Neural cell (in vitro differentiated cells): ENCODE measurements at regions not wholly inside any gene's neighbourhood (a gene's known extent, or its start where the extent isn't known, plus 50 kb on each side); places are given as distances from the start of the nearest gene placed in this dataset.
A peak's percentile ranks its signal among the peaks of the same experiment; 100 is the strongest.

Experiments used
- H2AFZ ChIP-seq: fragments of 200-600, 300-800 bp; sonication (generic), shearing (Covaris generic); 2 replicates; pipeline ENCODE4 v1.6.0; 2014; ENCODE audit warnings: low read depth, mild to moderate bottlenecking, antibody characterized with exemption, low read length, moderate library complexity
- H3F3A ChIP-seq: fragments of 200-600 bp; shearing (Covaris generic); 2 replicates; pipeline ENCODE4 v1.6.1; 2016; ENCODE audit warnings: mild to moderate bottlenecking, moderate library complexity, mixed read lengths, antibody characterized with exemption, low read length; ENCODE audit not compliant: insufficient read depth, poor library complexity, severe bottlenecking
- H3K27ac ChIP-seq: fragments of 200-600, 300-800 bp; sonication (generic), shearing (Covaris generic); 2 replicates; pipeline ENCODE4 v1.5.1; 2014; ENCODE audit warnings: mild to moderate bottlenecking, low read length, moderate library complexity
- H3K27me3 ChIP-seq: fragments of 300-800, 200-600 bp; sonication (generic), shearing (Covaris generic); 2 replicates; pipeline ENCODE4 v1.6.0; 2014; ENCODE audit warnings: mild to moderate bottlenecking, low read depth, low read length, moderate library complexity; ENCODE audit not compliant: insufficient read depth
- H3K36me3 ChIP-seq: fragments of 300-800, 200-600 bp; sonication (generic), shearing (Covaris generic); 2 replicates; pipeline ENCODE4 v1.5.1; 2014; ENCODE audit warnings: mild to moderate bottlenecking, antibody characterized with exemption, low read length, moderate library complexity; ENCODE audit not compliant: insufficient read depth
- H3K4me2 ChIP-seq: fragments of 300-800, 200-600 bp; sonication (generic), shearing (Covaris generic); 2 replicates; pipeline ENCODE4 v1.6.0; 2014; ENCODE audit warnings: mild to moderate bottlenecking, low read length
- H3K4me3 ChIP-seq: fragments of 300-800, 200-600 bp; sonication (generic), shearing (Covaris generic); 2 replicates; pipeline ENCODE4 v1.5.1; 2014; ENCODE audit warnings: mild to moderate bottlenecking, low read length, moderate library complexity
- H3K79me2 ChIP-seq: fragments of 200-600 bp; shearing (Covaris generic); replicated peaks from 2 replicates; pipeline ENCODE4 v1.6.0; 2014; ENCODE audit warnings: mild to moderate bottlenecking, low read length, moderate library complexity; ENCODE audit not compliant: insufficient read depth
- H3K9ac ChIP-seq: fragments of 300-800, 200-600 bp; sonication (generic), shearing (Covaris generic); 2 replicates; pipeline ENCODE4 v1.6.1; 2016; ENCODE audit warnings: mild to moderate bottlenecking, low read length, mixed read lengths
- H3K9me2 ChIP-seq: fragments of 200-600 bp; shearing (Covaris generic); 2 replicates; pipeline ENCODE4 v1.6.1; 2016; ENCODE audit warnings: mild to moderate bottlenecking, low read length, mixed read lengths; ENCODE audit not compliant: insufficient read depth
- H3K9me3 ChIP-seq: fragments of 200-600, 300-800 bp; sonication (generic), shearing (Covaris generic); 2 replicates; pipeline ENCODE4 v1.6.1; 2016; ENCODE audit warnings: mild to moderate bottlenecking, mixed run types, low read length, moderate library complexity, mixed read lengths
- H4K20me1 ChIP-seq: fragments of 200-600 bp; shearing (Covaris generic); 2 replicates; pipeline ENCODE4 v1.6.1; 2016; ENCODE audit warnings: mild to moderate bottlenecking, mixed run types; ENCODE audit not compliant: insufficient read depth
- CTCF ChIP-seq: fragments of 450-650 bp; IDR thresholded peaks from 2 replicates; pipeline ENCODE4 v1.5.1; 2014; ENCODE audit warnings: antibody characterized with exemption, mild to moderate bottlenecking, moderate library complexity; ENCODE audit not compliant: poor library complexity, severe bottlenecking
- EP300 ChIP-seq: fragments of 450-650 bp; conservative IDR thresholded peaks from 2 replicates; pipeline ENCODE4 v1.6.1; 2014; ENCODE audit warnings: antibody characterized with exemption, mild to moderate bottlenecking, moderate library complexity; ENCODE audit not compliant: poor library complexity, severe bottlenecking
- EZH2 ChIP-seq: fragments of 200-600, 300-800 bp; shearing (Covaris generic), sonication (generic); IDR thresholded peaks from 2 replicates; pipeline ENCODE4 v1.6.1; 2014; ENCODE audit warnings: antibody characterized with exemption, low read length, borderline replicate concordance, mild to moderate bottlenecking; ENCODE audit not compliant: insufficient read depth, poor library complexity, severe bottlenecking
- MXI1 ChIP-seq: fragments of 450-650 bp; conservative IDR thresholded peaks from 2 replicates; pipeline ENCODE4 v1.6.1; 2014; ENCODE audit warnings: antibody characterized with exemption, mild to moderate bottlenecking; ENCODE audit not compliant: poor library complexity, severe bottlenecking
- POLR2AphosphoS5 ChIP-seq: IDR thresholded peaks from 2 replicates; pipeline ENCODE4 v1.6.1; 2012
- RAD21 ChIP-seq: fragments of 450-650 bp; conservative IDR thresholded peaks from 2 replicates; pipeline ENCODE4 v1.6.1; 2014; ENCODE audit warnings: antibody characterized with exemption, mild to moderate bottlenecking, moderate library complexity
- REST ChIP-seq: IDR thresholded peaks from 2 replicates; pipeline ENCODE4 v1.6.1; 2012; ENCODE audit warnings: borderline replicate concordance
- SMC3 ChIP-seq: fragments of 450-650 bp; conservative IDR thresholded peaks from 2 replicates; pipeline ENCODE4 v1.6.1; 2014; ENCODE audit warnings: antibody characterized with exemption, mild to moderate bottlenecking, moderate library complexity; ENCODE audit not compliant: poor library complexity
- TAF1 ChIP-seq: IDR thresholded peaks from 2 replicates; pipeline ENCODE4 v1.6.1; 2012; ENCODE audit warnings: low read depth

- no peak overlapping the region for H3K9ac ChIP-seq
- no peaks in the 10 kb centered on the region for H3K27me3 ChIP-seq
- no peaks in the 10 kb centered on the region for H3K79me2 ChIP-seq
- no peaks in the 10 kb centered on the region for H4K20me1 ChIP-seq
- no peak overlapping the region for H2AFZ ChIP-seq
- H3K27ac ChIP-seq: peak overlapping the region; percentile 29
- peak overlapping the region; percentile 40 for H3K4me3 ChIP-seq
- TF ChIP-seq EZH2 (no peak), EP300 (no peak), POLR2AphosphoS5 (no peak), SMC3 (no peak), CTCF (no peak), MXI1 (no peak), RAD21 (no peak), REST (no peak), TAF1 (no peak)
- H3K9me3 ChIP-seq: no peaks in the 10 kb centered on the region
- H3K36me3 ChIP-seq: no peaks in the 10 kb centered on the region
- peak overlapping the region; percentile 29 for H3K4me2 ChIP-seq
- H3K9me2 ChIP-seq: no peaks in the 10 kb centered on the region
- H3F3A ChIP-seq: no peaks in the 10 kb centered on the region
Observed at GRCh38 chr1:223011505-223011856, 131.6 kb downstream of the TLR5 start.

DNA sequence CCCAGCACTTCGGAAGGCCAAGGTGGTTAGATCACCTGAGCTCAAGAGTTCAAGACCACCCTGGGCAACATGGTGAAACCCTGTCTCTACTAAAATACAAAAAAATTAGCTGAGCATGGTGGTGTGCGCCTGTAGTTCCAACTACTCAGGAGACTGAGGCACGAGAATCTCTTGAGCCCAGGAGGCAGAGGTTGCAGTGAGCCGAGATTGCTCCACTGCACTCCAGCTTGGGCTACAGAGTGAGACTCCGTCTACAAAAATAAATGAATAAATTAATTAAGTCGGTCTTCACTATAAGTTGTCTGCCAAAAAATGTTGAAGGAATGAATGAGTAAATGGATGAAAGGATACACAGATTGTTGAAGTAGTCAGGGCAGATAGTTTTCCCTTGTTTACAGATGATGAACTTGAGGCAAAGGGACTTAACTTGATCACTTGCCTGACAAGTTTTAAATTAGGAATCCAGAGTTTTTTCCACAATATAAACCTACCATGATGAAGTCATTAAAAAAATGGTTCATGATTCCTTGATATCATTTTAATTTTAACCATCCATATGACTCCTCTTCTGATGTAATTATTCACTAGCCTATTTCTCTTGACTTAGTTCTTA lies 130.8 kb downstream of the TLR5 start:
- no peak overlapping the region for H3K9ac ChIP-seq
- H3K27me3 ChIP-seq: no peaks in the 10 kb centered on the region
- no peaks in the 10 kb centered on the region for H3K36me3 ChIP-seq
- H3K79me2 ChIP-seq: no peaks in the 10 kb centered on the region
- no peak overlapping the region for H3K4me3 ChIP-seq
- no peak overlapping the region for H2AFZ ChIP-seq
- no peaks in the 10 kb centered on the region for H3K9me2 ChIP-seq
- H3F3A ChIP-seq: no peaks in the 10 kb centered on the region
- peak overlapping the region; percentile 29 for H3K27ac ChIP-seq
- H3K9me3 ChIP-seq: no peaks in the 10 kb centered on the region
- TF ChIP-seq EP300: no peak
- no peak for TF ChIP-seq REST
- TF ChIP-seq SMC3: no peak
- TF ChIP-seq CTCF: no peak
- no peak for TF ChIP-seq POLR2AphosphoS5
- no peak for TF ChIP-seq EZH2
- TF ChIP-seq RAD21: no peak
- TF ChIP-seq TAF1: no peak
- no peak for TF ChIP-seq MXI1
- no peak overlapping the region for H3K4me2 ChIP-seq
- H4K20me1 ChIP-seq: no peaks in the 10 kb centered on the region
